Activated CD8-positive, alpha-beta T cell treated with anti-CD3 and anti-CD28 coated beads for 36 hours (primary cell): ENCODE measurements at regions not wholly inside any gene's neighbourhood (a gene's known extent, or its start where the extent isn't known, plus 50 kb on each side); places are given as distances from the start of the nearest gene placed in this dataset.

Experiments
- ATAC-seq: fragments of 200-7000 bp; cut with Tn5 transposase; one replicate; pipeline ENCODE4 v1.10.0; 2021; ENCODE audit warnings: mild to moderate bottlenecking, moderate library complexity
- CTCF ChIA-PET: fragments of 350-600 bp; sonication (Branson Sonifier 250); formaldehyde crosslinking; loops from one replicate; lab custom pipeline; 2021; ENCODE audit warnings: antibody characterized with exemption; lab: Charles Lee
- POLR2A ChIA-PET: fragments of 350-600 bp; sonication (Branson Sonifier 250); formaldehyde crosslinking; loops from one replicate; lab custom pipeline; 2021; ENCODE audit warnings: antibody characterized with exemption; lab: Charles Lee
- DNase-seq: peaks from one replicate; pipeline ENCODE4 v3.0.0-alpha.2; 2020
- H3K27ac Mint-ChIP-seq: one replicate; pipeline ENCODE4 v1.8.0; 2021; ENCODE audit warnings: mild to moderate bottlenecking, mixed read lengths
- H3K27me3 Mint-ChIP-seq: one replicate; pipeline ENCODE4 v1.8.0; 2021; ENCODE audit warnings: mixed read lengths
- H3K36me3 Mint-ChIP-seq: one replicate; pipeline ENCODE4 v1.8.0; 2021; ENCODE audit warnings: low read depth, mixed read lengths
- H3K4me1 Mint-ChIP-seq: one replicate; pipeline ENCODE4 v1.8.0; 2021; ENCODE audit warnings: low read depth, mixed read lengths
- H3K4me3 Mint-ChIP-seq: one replicate; pipeline ENCODE4 v1.8.0; 2021; ENCODE audit warnings: mild to moderate bottlenecking, moderate library complexity, mixed read lengths
- H3K9me3 Mint-ChIP-seq: one replicate; pipeline ENCODE4 v1.8.0; 2021; ENCODE audit warnings: mixed read lengths
- intact Hi-C: fragments of 100-400 bp; cut with micrococcal nuclease; formaldehyde crosslinking; loops from one replicate; pipeline ENCODE4 v1.10.0; 2022
- TF ChIP-seq, protein P1 (sequence below): fragments of 200-600 bp; IDR thresholded peaks from one replicate; pipeline ENCODE4 v1.8.0; 2022; ENCODE audit warnings: antibody characterized with exemption, mild to moderate bottlenecking

- H3K4me3 Mint-ChIP-seq: no peak overlapping the region
- TF ChIP-seq, protein P1, sequence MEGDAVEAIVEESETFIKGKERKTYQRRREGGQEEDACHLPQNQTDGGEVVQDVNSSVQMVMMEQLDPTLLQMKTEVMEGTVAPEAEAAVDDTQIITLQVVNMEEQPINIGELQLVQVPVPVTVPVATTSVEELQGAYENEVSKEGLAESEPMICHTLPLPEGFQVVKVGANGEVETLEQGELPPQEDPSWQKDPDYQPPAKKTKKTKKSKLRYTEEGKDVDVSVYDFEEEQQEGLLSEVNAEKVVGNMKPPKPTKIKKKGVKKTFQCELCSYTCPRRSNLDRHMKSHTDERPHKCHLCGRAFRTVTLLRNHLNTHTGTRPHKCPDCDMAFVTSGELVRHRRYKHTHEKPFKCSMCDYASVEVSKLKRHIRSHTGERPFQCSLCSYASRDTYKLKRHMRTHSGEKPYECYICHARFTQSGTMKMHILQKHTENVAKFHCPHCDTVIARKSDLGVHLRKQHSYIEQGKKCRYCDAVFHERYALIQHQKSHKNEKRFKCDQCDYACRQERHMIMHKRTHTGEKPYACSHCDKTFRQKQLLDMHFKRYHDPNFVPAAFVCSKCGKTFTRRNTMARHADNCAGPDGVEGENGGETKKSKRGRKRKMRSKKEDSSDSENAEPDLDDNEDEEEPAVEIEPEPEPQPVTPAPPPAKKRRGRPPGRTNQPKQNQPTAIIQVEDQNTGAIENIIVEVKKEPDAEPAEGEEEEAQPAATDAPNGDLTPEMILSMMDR: no peak
- H3K27ac Mint-ChIP-seq: no peak overlapping the region
- intact Hi-C loops: no loop called here
- no peak for DNase-seq
- H3K36me3 Mint-ChIP-seq: no peaks in the 10 kb centered on the region
- ATAC-seq: no peak
- ChIA-PET POLR2A (no interaction called here), CTCF (no interaction called here)
- peaks cover 6% of the 10 kb centered on the region for H3K9me3 Mint-ChIP-seq
- H3K27me3 Mint-ChIP-seq: peaks cover 19% of the 10 kb centered on the region
- no peaks in the 10 kb centered on the region for H3K4me1 Mint-ChIP-seq
Observed at GRCh38 chr4:3701736-3702560, 64.2 kb upstream of the ADRA2C start.

DNA sequence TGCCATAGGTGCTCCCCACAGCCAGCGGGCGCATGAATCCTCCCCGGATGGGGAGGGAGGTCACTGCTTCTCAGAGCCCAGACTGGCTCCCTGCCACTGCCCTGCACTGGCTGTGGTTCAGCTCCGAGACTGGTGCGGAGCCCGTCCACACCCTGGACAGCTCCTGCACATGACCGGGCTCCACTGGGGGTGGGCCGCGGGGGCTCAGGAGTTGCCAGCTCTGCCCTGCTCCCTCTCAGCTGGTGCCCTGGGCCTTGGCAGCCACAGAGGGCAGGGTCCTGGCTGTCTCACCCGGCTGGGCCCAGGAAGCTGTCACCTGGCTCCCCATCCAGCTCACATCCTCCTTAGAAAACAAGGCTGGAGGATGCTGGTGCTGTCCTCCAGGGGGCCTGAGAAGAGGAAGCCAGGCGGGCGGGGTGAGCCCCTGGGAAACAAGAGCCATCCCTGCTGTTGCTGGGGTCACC, 64.9 kb upstream of the ADRA2C start:
- intact Hi-C loops: no loop called here
- Mint-ChIP-seq H3K9me3 (peaks cover 8% of the 10 kb centered on the region), H3K36me3 (no peaks in the 10 kb centered on the region), H3K27ac (no peak overlapping the region), H3K4me1 (no peaks in the 10 kb centered on the region), H3K27me3 (peaks cover 21% of the 10 kb centered on the region), H3K4me3 (no peak overlapping the region)
- POLR2A ChIA-PET: no interaction called here
- DNase-seq (no peak), ATAC-seq (no peak)
- CTCF ChIA-PET: no interaction called here
- TF ChIP-seq, protein P1: no peak

GRCh38 chr4:3700736-3701135, 65.4 kb upstream of the ADRA2C start:
- ChIA-PET POLR2A (no interaction called here), CTCF (no interaction called here)
- Mint-ChIP-seq H3K9me3 (peaks cover 8% of the 10 kb centered on the region), H3K36me3 (no peaks in the 10 kb centered on the region), H3K27me3 (peaks cover 18% of the 10 kb centered on the region), H3K4me3 (no peak overlapping the region), H3K27ac (no peak overlapping the region), H3K4me1 (no peaks in the 10 kb centered on the region)
- DNase-seq (no peak), ATAC-seq (no peak)
- TF ChIP-seq, protein P1: no peak
- intact Hi-C loops: no loop called here

DNA sequence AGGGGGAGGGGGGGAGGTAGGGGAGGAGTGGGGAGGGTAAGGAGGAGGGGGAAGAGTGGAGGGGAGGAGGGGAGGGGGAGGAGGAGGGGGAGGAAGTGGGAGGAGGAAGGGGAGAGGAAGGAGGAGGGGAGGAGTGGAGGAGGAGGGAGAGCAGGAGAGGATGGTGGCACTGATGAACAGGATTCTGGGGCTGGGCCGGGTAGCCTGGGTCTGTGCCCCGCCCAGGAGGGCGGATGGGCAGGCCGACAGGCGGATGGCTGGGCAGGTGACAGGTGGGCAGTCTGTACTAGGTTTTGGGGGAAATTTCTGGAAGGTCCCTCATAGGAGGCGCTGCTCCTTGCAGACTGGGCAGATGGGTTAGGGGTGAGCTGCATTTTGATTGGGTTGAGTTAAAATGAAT, 66.0 kb upstream of the ADRA2C start:
- Mint-ChIP-seq H3K27me3 (peaks cover 18% of the 10 kb centered on the region), H3K36me3 (no peaks in the 10 kb centered on the region), H3K27ac (no peak overlapping the region), H3K4me3 (no peak overlapping the region), H3K9me3 (peaks cover 8% of the 10 kb centered on the region), H3K4me1 (no peaks in the 10 kb centered on the region)
- TF ChIP-seq, protein P1: no peak
- ATAC-seq (no peak), DNase-seq (no peak)
- intact Hi-C loops: no loop called here
- CTCF ChIA-PET: no interaction called here
- POLR2A ChIA-PET: no interaction called here

DNA sequence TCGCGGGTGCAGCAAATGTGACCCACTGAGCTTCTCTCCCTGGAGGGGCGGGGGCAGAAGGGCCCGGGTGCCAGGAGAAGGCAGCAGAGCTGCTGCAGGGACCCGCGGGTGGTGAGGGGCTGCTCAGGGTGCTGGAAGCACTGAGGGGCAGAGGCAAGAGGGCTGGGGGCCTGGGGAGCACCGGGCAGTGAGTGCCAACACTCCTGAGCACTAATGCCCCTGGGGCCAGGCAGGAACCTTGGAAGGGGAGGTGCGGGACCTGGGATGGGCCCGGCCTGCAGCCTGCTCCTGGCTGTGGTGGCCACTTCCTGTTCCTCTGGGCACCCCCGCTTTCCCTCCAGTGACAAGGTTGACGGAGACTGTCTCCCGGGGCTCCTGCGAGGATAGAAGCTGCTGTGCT, 66.5 kb upstream of the ADRA2C start:
- ATAC-seq: no peak
- intact Hi-C loops: no loop called here
- TF ChIP-seq, protein P1: no peak
- H3K36me3 Mint-ChIP-seq: no peaks in the 10 kb centered on the region
- ChIA-PET POLR2A (no interaction called here), CTCF (no interaction called here)
- H3K4me1 Mint-ChIP-seq: no peaks in the 10 kb centered on the region
- H3K27me3 Mint-ChIP-seq: peaks cover 20% of the 10 kb centered on the region
- H3K27ac Mint-ChIP-seq: no peak overlapping the region
- no peak overlapping the region for H3K4me3 Mint-ChIP-seq
- no peak for DNase-seq
- H3K9me3 Mint-ChIP-seq: peaks cover 8% of the 10 kb centered on the region
